ENCODE measurements at regions not wholly inside any gene's neighbourhood (a gene's known extent, or its start where the extent isn't known, plus 50 kb on each side); places are given as distances from the start of the nearest gene placed in this dataset.

DNA sequence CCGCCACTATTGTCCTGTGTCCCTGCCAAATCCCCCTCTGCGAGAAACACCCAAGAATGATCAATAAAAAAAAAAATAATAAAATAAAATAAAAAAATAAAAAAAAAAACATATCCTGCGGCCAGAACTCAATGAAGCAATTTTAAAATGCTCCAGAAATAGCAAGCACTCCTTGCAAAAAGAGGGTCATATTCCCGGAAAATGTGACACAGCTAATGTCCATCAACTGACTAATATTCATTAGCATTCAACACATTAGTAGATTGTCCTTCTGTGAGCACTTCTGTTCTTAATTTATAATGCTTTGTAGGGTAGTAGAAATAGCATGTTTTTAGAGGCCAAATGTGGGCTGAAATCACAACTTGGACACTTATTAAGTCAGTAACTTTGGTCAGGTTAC lies 252.3 kb upstream of the SESN3 start:
- Histone ChIP-seq H3K9me3 (no peaks in the 10 kb centered on the region), H3K27me3 (no peaks in the 10 kb centered on the region), H3K27ac (no peak overlapping the region), H3K36me3 (no peaks in the 10 kb centered on the region), H3K4me3 (no peak overlapping the region), H3K4me1 (no peaks in the 10 kb centered on the region)
- TF ChIP-seq EP300 (IDR thresholded peaks at IDR 0.05; ENCODE audit: low read depth) = no peak
- TF ChIP-seq POLR2A (IDR thresholded peaks at IDR 0.05) = no peak
- no peak for TF ChIP-seq POLR2AphosphoS5 (IDR thresholded peaks at IDR 0.05)
- TF ChIP-seq, protein P1, sequence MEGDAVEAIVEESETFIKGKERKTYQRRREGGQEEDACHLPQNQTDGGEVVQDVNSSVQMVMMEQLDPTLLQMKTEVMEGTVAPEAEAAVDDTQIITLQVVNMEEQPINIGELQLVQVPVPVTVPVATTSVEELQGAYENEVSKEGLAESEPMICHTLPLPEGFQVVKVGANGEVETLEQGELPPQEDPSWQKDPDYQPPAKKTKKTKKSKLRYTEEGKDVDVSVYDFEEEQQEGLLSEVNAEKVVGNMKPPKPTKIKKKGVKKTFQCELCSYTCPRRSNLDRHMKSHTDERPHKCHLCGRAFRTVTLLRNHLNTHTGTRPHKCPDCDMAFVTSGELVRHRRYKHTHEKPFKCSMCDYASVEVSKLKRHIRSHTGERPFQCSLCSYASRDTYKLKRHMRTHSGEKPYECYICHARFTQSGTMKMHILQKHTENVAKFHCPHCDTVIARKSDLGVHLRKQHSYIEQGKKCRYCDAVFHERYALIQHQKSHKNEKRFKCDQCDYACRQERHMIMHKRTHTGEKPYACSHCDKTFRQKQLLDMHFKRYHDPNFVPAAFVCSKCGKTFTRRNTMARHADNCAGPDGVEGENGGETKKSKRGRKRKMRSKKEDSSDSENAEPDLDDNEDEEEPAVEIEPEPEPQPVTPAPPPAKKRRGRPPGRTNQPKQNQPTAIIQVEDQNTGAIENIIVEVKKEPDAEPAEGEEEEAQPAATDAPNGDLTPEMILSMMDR (IDR thresholded peaks at IDR 0.05) = no peak
- in situ Hi-C loops (cut with MboI; ENCODE audit: low pct_ligation_motif_present in 1 of 4, low pct_unique_long_range_greater_than_20kb in 1 of 4, low sequenced_read_pairs in 3 of 4) = no loop called here
- intact Hi-C loops (cut with DNase I; ENCODE audit: low total_unique reads) = no loop called here
- 67 to 92% methylated on average over 4 of the region's 4 CpGs for WGBS, 2 donors (ENCODE audit: low coverage in 1 of 2)
- no peak for DNase-seq

DNA sequence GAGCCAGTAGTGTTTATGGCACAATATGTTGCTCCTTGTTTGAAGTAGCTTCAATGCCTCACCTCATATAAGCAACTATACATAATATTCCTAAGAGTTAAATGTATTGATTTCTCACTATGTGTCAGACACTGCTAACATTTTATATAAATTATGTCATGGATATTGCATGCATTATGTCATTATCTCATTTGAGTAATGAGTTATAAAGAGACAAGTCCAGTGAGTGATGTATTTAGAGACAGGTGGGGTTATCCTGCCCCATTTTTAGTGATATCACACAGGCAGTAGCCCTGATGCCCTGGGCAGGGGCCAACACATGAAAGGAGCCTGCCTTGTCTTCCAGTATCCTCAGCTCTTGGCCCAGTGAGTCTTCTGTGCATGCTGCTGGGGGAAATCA lies 247.0 kb upstream of the SESN3 start:
- in situ Hi-C loops (cut with MboI; ENCODE audit: low pct_ligation_motif_present in 1 of 4, low pct_unique_long_range_greater_than_20kb in 1 of 4, low sequenced_read_pairs in 3 of 4) = no loop called here
- TF ChIP-seq POLR2A (IDR thresholded peaks at IDR 0.05) (no peak), POLR2AphosphoS5 (IDR thresholded peaks at IDR 0.05) (no peak), EP300 (IDR thresholded peaks at IDR 0.05; ENCODE audit: low read depth) (no peak)
- TF ChIP-seq, protein P1 (IDR thresholded peaks at IDR 0.05) = no peak

DNA sequence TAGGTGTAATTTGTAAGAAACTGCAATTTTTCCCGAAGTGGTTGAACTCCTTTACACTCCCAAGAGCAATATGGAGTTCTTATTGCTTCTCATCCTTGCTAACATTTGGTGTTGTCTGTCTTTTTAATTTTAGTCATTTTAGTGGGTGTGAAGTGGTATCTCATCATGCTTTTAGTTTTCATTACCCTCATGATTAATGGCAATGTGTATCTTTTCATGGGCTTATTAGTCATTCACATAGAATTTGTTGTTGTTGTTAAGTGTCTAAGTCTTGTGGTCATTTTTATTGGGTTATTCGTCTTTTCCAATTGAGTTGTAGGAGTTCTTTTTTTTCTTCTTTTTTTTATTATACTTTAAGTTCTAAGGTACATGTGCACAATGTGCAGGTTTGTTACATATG lies 238.3 kb upstream of the SESN3 start:
- 75 to 82% methylated on average over 2 of the region's 2 CpGs for WGBS, 2 donors (ENCODE audit: low coverage in 1 of 2)
- intact Hi-C loops (cut with DNase I; ENCODE audit: low total_unique reads) (no loop called here), in situ Hi-C loops (cut with MboI; ENCODE audit: low pct_ligation_motif_present in 1 of 4, low pct_unique_long_range_greater_than_20kb in 1 of 4, low sequenced_read_pairs in 3 of 4) (no loop called here)
- no peaks in the 10 kb centered on the region for H3K27me3 ChIP-seq
- no peak for DNase-seq
- TF ChIP-seq POLR2A (IDR thresholded peaks at IDR 0.05) = no peak
- no peak overlapping the region for H3K4me3 ChIP-seq
- H3K4me1 ChIP-seq = no peaks in the 10 kb centered on the region
- H3K27ac ChIP-seq = no peak overlapping the region
- H3K9me3 ChIP-seq = no peaks in the 10 kb centered on the region
- H3K36me3 ChIP-seq = no peaks in the 10 kb centered on the region

More for the DNA sequence above, 247.0 kb upstream of the SESN3 start:
- Histone ChIP-seq H3K27me3 (no peaks in the 10 kb centered on the region), H3K9me3 (no peaks in the 10 kb centered on the region), H3K36me3 (no peaks in the 10 kb centered on the region), H3K27ac (no peak overlapping the region), H3K4me3 (no peak overlapping the region), H3K4me1 (no peaks in the 10 kb centered on the region)
- DNase-seq = no peak
- intact Hi-C loops (cut with DNase I; ENCODE audit: low total_unique reads) = no loop called here

DNA sequence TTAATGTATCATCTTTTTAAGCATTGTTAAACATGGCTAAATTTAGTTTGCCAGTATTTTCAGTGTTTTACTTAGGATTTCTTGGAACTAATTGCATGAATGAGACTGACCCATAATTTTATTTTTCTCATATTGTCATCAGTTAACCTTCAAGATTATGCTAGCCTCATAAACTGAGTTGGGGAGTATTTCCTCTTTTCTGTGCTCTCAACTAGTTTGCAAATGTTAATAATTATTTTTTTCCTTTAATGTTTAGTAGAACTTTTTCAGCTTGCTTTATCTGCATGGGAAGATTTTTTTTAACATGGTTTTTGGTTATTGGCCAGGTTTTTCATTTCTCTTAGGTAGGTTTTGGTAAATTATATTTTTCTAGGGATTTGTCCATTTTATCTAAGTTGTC lies 235.4 kb upstream of the SESN3 start:
- no peaks in the 10 kb centered on the region for H3K4me1 ChIP-seq
- H3K27me3 ChIP-seq = no peaks in the 10 kb centered on the region
- no peaks in the 10 kb centered on the region for H3K9me3 ChIP-seq
- no peak for DNase-seq
- H3K27ac ChIP-seq = no peak overlapping the region
- in situ Hi-C loops (cut with MboI; ENCODE audit: low pct_ligation_motif_present in 1 of 4, low pct_unique_long_range_greater_than_20kb in 1 of 4, low sequenced_read_pairs in 3 of 4) = no loop called here
- TF ChIP-seq POLR2AphosphoS5 (IDR thresholded peaks at IDR 0.05) (no peak), POLR2A (IDR thresholded peaks at IDR 0.05) (no peak), EP300 (IDR thresholded peaks at IDR 0.05; ENCODE audit: low read depth) (no peak)
- TF ChIP-seq, protein P1 (IDR thresholded peaks at IDR 0.05) = no peak
- no peaks in the 10 kb centered on the region for H3K36me3 ChIP-seq
- intact Hi-C loops (cut with DNase I; ENCODE audit: low total_unique reads) = no loop called here
- no peak overlapping the region for H3K4me3 ChIP-seq

DNA sequence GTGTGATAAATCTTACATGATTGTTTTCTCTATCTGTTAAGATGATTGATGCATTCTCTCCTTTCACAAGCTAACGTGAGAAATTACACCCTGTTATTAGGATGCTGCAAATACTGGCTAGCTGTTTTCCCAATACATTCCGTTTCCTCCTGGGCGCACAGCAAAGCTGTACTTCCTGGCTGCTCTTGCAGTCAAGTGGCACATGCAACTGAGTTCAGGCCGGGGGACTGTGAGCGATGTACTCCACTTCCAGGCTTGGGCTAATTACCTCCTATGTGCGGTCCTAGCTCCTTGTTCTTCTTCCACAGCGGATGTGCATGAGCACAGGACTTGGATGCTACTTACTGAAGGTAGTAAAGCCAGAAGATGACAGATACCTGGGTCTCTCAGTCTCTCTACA lies 234.9 kb upstream of the SESN3 start:
- H3K4me3 ChIP-seq = no peak overlapping the region
- WGBS, 2 donors (ENCODE audit: low coverage in 1 of 2) = 91 to 96% methylated on average over 4 to 7 of the region's 7 CpGs
- H3K9me3 ChIP-seq = no peaks in the 10 kb centered on the region
- H3K36me3 ChIP-seq = no peaks in the 10 kb centered on the region
- no peak for DNase-seq
- in situ Hi-C loops (cut with MboI; ENCODE audit: low pct_ligation_motif_present in 1 of 4, low pct_unique_long_range_greater_than_20kb in 1 of 4, low sequenced_read_pairs in 3 of 4) = no loop called here
- no peaks in the 10 kb centered on the region for H3K4me1 ChIP-seq
- no peaks in the 10 kb centered on the region for H3K27me3 ChIP-seq
- intact Hi-C loops (cut with DNase I; ENCODE audit: low total_unique reads) = no loop called here
- H3K27ac ChIP-seq = no peak overlapping the region
- TF ChIP-seq POLR2A (IDR thresholded peaks at IDR 0.05) (no peak), POLR2AphosphoS5 (IDR thresholded peaks at IDR 0.05) (no peak), EP300 (IDR thresholded peaks at IDR 0.05; ENCODE audit: low read depth) (no peak)
- TF ChIP-seq, protein P1 (IDR thresholded peaks at IDR 0.05) = no peak

All from transverse colon (tissue), 4 donors.